Ishikawa (cell line): ENCODE measurements at regions not wholly inside any gene's neighbourhood (a gene's known extent, or its start where the extent isn't known, plus 50 kb on each side); places are given as distances from the start of the nearest gene placed in this dataset.

Experiments
- CEBPB ChIP-seq: IDR thresholded peaks from 2 replicates; pipeline ENCODE4 v1.6.1; 2012
- CREB1 ChIP-seq: IDR thresholded peaks from 2 replicates; pipeline ENCODE4 v1.6.1; 2012; ENCODE audit warnings: low read depth
- EGR1 ChIP-seq: IDR thresholded peaks from 2 replicates; pipeline ENCODE4 v1.6.1; 2012
- EP300 ChIP-seq: IDR thresholded peaks from 2 replicates; pipeline ENCODE4 v1.6.1; 2012; ENCODE audit warnings: borderline replicate concordance
- FOXM1 ChIP-seq: IDR thresholded peaks from 2 replicates; pipeline ENCODE4 v1.6.1; 2012; ENCODE audit warnings: low read depth, borderline replicate concordance
- NFIC ChIP-seq: IDR thresholded peaks from 2 replicates; pipeline ENCODE4 v1.6.1; 2012
- RAD21 ChIP-seq: IDR thresholded peaks from 2 replicates; pipeline ENCODE4 v1.6.1; 2012; ENCODE audit warnings: low read depth
- REST ChIP-seq: IDR thresholded peaks from 2 replicates; pipeline ENCODE4 v1.6.1; 2012; ENCODE audit warnings: low read depth, mild to moderate bottlenecking
- TAF1 ChIP-seq: IDR thresholded peaks from 2 replicates; pipeline ENCODE4 v1.6.1; 2012; ENCODE audit warnings: low read depth, mild to moderate bottlenecking
- TCF12 ChIP-seq: IDR thresholded peaks from 2 replicates; pipeline ENCODE4 v1.6.1; 2012; ENCODE audit warnings: low read depth
- TEAD4 ChIP-seq: IDR thresholded peaks from 2 replicates; pipeline ENCODE4 v1.6.1; 2012
- YY1 ChIP-seq: IDR thresholded peaks from 2 replicates; pipeline ENCODE4 v1.6.1; 2012; ENCODE audit warnings: low read depth
- ZBTB7A ChIP-seq: IDR thresholded peaks from 2 replicates; pipeline ENCODE4 v1.6.1; 2012; ENCODE audit warnings: low read depth
- TF ChIP-seq, protein P1 (sequence below): IDR thresholded peaks from 2 replicates; pipeline ENCODE4 v1.6.1; 2012
- TF ChIP-seq, protein P2 (sequence below): IDR thresholded peaks from 2 replicates; pipeline ENCODE4 v1.6.1; 2012

DNA sequence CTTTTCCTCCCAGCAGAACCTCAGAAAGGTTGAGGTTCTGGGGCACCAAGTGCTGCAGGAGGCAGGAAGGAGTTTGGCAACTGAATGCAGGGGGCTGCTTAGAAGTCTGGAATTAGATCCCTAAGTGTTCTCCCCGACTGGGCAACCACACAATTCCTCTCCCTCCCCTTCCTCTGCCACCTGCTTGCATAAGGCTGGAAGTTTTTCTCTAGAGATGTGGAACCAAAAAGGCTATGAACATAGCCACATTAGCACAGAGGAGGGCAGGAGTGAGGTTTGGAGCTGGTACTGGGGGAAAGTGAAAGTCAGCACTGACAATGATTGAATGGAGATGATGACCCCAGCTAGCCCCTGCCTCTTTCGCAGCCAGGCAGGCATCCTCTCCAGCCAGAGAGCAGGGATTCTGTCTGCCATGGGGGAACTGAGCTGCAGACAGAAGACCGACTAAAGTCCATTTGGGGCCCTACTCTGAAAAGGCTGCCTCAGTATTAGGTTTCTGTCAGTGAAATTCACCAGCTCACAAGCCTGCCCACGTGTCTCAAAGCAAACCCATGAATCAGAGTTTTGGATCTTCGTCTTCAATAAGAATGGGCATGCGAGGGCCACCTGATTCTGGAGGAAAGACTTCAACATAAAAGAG lies 87.9 kb upstream of the ITGA6 start:
- no peak for TF ChIP-seq FOXM1
- TF ChIP-seq ZBTB7A = no peak
- TF ChIP-seq EGR1 = no peak

DNA sequence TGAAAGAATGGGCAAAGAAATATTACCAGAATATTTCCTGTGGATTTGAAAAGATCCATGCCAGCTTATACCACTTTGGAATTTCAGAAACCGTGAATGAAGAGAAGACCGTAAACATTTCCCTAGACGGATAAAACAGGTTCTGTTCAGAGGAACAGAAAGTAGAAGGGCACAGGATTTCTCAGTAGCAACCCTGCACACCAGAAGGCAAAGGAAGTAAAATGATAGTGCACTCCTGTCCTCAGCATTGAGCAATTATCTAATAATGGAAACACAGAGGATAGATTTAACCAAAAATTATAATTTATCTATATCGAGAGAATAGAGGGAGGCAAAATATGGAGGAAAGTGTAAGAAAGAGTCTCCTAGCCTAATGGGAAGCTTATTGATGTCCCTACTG lies 87.0 kb upstream of the ITGA6 start:
- TF ChIP-seq, protein P1, sequence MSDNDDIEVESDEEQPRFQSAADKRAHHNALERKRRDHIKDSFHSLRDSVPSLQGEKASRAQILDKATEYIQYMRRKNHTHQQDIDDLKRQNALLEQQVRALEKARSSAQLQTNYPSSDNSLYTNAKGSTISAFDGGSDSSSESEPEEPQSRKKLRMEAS = no peak
- TF ChIP-seq REST (no peak), RAD21 (no peak), TAF1 (no peak), ZBTB7A (no peak), YY1 (no peak), FOXM1 (no peak), NFIC (no peak), TEAD4 (no peak), EP300 (no peak), CEBPB (no peak), TCF12 (no peak), EGR1 (no peak), CREB1 (no peak)
- TF ChIP-seq, protein P2, sequence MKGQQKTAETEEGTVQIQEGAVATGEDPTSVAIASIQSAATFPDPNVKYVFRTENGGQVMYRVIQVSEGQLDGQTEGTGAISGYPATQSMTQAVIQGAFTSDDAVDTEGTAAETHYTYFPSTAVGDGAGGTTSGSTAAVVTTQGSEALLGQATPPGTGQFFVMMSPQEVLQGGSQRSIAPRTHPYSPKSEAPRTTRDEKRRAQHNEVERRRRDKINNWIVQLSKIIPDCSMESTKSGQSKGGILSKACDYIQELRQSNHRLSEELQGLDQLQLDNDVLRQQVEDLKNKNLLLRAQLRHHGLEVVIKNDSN = no peak

- TF ChIP-seq TAF1 (no peak), YY1 (no peak), RAD21 (no peak), ZBTB7A (no peak), REST (no peak), FOXM1 (no peak), EP300 (no peak), EGR1 (no peak)
- TF ChIP-seq, protein P1 = no peak
These were observed 85.3 kb upstream of the ITGA6 start for GRCh38 chr2:172342078-172342477.

- TF ChIP-seq ZBTB7A (no peak), TCF12 (no peak), CREB1 (no peak), FOXM1 (no peak), YY1 (no peak), TEAD4 (no peak), EP300 (no peak), REST (no peak), TAF1 (no peak), RAD21 (no peak)
- TF ChIP-seq, protein P2 = no peak
These were observed 84.8 kb upstream of the ITGA6 start for GRCh38 chr2:172342611-172343010.

GRCh38 chr2:172344159-172344558 lies 83.2 kb upstream of the ITGA6 start:
- TF ChIP-seq YY1 = no peak
- TF ChIP-seq TEAD4 = no peak
- no peak for TF ChIP-seq CREB1
- TF ChIP-seq TCF12 = no peak
- no peak for TF ChIP-seq EP300
- TF ChIP-seq, protein P2 = no peak
- TF ChIP-seq EGR1 = no peak
- TF ChIP-seq NFIC = no peak
- TF ChIP-seq, protein P1 = no peak
- no peak for TF ChIP-seq RAD21
- no peak for TF ChIP-seq TAF1
- no peak for TF ChIP-seq ZBTB7A
- TF ChIP-seq CEBPB = no peak
- TF ChIP-seq REST = no peak
- no peak for TF ChIP-seq FOXM1
